Body of pancreas (tissue), 4 donors: ENCODE measurements at regions not wholly inside any gene's neighbourhood (a gene's known extent, or its start where the extent isn't known, plus 50 kb on each side); places are given as distances from the start of the nearest gene placed in this dataset.
A peak's percentile ranks its signal among the peaks of the same experiment; 100 is the strongest.

Experiments used
- ATAC-seq: fragments of 150-250 bp; one replicate; pipeline ENCODE4 v1.9.1; 2016
- DNase-seq, 4 donors: peaks; one replicate each; pipeline ENCODE4 v3.0.0-alpha.2; 2019
- H3K27ac ChIP-seq, 4 donors: fragments of 200-600 bp; sonication (generic); 1 replicate in 3 of 4; 2 replicates in 1 of 4; pipeline versions ENCODE4 v1.5.1 to v1.6.1; 2016 to 2019; ENCODE audit warnings: mild to moderate bottlenecking in 1 of 4, mixed read lengths in 1 of 4, moderate library complexity in 1 of 4
- H3K27me3 ChIP-seq, 2 donors: fragments of 200-600 bp; sonication (generic); one replicate each; pipeline ENCODE4 v1.6.0; 2016; ENCODE audit warnings: mild to moderate bottlenecking in 1 of 2
- H3K36me3 ChIP-seq, 2 donors: fragments of 200-600 bp; sonication (generic); replicated peaks in 1 of 2; 2 replicates each; pipeline ENCODE4 v1.5.1; 2016; ENCODE audit warnings: low read depth in 2 of 2; ENCODE audit not compliant: insufficient read depth in 1 of 2
- H3K4me1 ChIP-seq: fragments of 200-600 bp; sonication (generic); one replicate; pipeline ENCODE4 v1.6.0; 2016
- H3K4me3 ChIP-seq, 2 donors: fragments of 200-600 bp; sonication (generic); 1 replicate in 1 of 2; 2 replicates in 1 of 2; pipeline ENCODE4 v1.5.1; 2016 to 2019
- H3K9me3 ChIP-seq, 3 donors: fragments of 200-600 bp; sonication (generic); 1 replicate in 2 of 3; 2 replicates in 1 of 3; pipeline ENCODE4 v1.5.1; 2016
- POLR2A ChIP-seq, 3 donors: fragments of 450-650 bp; IDR thresholded peaks; one replicate each; pipeline ENCODE4 v1.6.1; 2016; ENCODE audit warnings: antibody characterized with exemption in 3 of 3, mild to moderate bottlenecking in 2 of 3
- WGBS, 2 donors: methylation state at CpG; one replicate each; pipeline ENCODE4 v1.1.5; 2017; 5-methylcytosine and 5-hydroxymethylcytosine counted together
- intact Hi-C: fragments of 100-400 bp; cut with DNase I; formaldehyde crosslinking; loops from one replicate; pipeline ENCODE4 v1.15.1; 2023
- TF ChIP-seq, protein P1 (sequence below), 7 experiments: fragments of 450-650 bp in 4 of 7; fragments of 200-600 bp in 3 of 7; sonication (generic) in 3 of 7; IDR thresholded peaks; one replicate each; pipeline ENCODE4 v1.5.1; 2016 to 2019; ENCODE audit warnings: antibody characterized with exemption in 7 of 7

DNA sequence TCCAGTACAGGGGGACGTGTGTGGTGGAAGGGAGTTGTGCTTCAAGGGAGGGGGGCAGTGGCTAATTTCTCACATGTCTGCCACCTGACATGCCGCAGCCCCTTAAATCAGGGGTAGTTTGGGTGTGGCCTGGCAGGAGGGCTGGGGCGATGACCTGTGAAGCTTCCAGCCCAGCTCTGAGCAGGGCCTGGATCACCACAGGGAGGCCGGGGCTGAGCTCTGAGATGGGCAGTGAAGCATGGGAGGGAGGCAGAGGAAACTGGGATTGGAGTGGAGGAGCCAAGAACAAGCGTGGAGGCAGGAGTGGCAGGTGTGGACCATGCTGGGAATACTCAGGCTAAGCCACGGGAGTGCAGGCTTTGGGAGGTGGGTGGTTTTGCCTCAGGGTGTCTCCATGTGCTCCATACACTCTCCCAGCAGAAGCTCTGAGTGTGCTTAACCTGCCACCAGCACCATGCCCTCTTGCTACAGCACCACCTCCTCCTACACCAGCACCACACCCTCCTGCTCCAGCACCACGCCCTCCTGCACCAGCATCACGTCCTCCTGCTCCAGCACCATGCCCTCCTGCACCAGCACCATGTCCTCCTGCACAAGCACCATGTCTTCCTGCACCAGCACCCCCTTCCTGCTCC lies 99.3 kb upstream of the SHH start:
- no peak for DNase-seq
- no peak for ATAC-seq
- intact Hi-C loops = no loop called here

GRCh38 chr7:155908385-155908784 lies 96.1 kb upstream of the SHH start:
- Histone ChIP-seq H3K4me1 (peaks cover 11% of the 10 kb centered on the region), H3K36me3 (no peaks in the 10 kb centered on the region), H3K9me3 (peaks cover 0 to 4% (median 0%) of the 10 kb centered on the region in 3 donors), H3K27ac (no peak overlapping the region), H3K27me3 (no peaks in the 10 kb centered on the region), H3K4me3 (no peak overlapping the region)
- DNase-seq (no peak), ATAC-seq (no peak)
- intact Hi-C loops = no loop called here
- TF ChIP-seq POLR2A (IDR thresholded peaks at IDR 0.05) = no peak
- TF ChIP-seq, protein P1, sequence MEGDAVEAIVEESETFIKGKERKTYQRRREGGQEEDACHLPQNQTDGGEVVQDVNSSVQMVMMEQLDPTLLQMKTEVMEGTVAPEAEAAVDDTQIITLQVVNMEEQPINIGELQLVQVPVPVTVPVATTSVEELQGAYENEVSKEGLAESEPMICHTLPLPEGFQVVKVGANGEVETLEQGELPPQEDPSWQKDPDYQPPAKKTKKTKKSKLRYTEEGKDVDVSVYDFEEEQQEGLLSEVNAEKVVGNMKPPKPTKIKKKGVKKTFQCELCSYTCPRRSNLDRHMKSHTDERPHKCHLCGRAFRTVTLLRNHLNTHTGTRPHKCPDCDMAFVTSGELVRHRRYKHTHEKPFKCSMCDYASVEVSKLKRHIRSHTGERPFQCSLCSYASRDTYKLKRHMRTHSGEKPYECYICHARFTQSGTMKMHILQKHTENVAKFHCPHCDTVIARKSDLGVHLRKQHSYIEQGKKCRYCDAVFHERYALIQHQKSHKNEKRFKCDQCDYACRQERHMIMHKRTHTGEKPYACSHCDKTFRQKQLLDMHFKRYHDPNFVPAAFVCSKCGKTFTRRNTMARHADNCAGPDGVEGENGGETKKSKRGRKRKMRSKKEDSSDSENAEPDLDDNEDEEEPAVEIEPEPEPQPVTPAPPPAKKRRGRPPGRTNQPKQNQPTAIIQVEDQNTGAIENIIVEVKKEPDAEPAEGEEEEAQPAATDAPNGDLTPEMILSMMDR (IDR thresholded peaks at IDR 0.05) = no peak
- WGBS, 2 donors = 70 to 74% methylated on average over 8 to 9 of the region's 9 CpGs

More for the DNA sequence above, 99.3 kb upstream of the SHH start:
- Histone ChIP-seq H3K27ac (no peak overlapping the region), H3K4me3 (no peak overlapping the region), H3K4me1 (peaks cover 11% of the 10 kb centered on the region), H3K9me3 (peaks cover 0 to 4% (median 0%) of the 10 kb centered on the region in 3 donors), H3K36me3 (no peaks in the 10 kb centered on the region), H3K27me3 (no peaks in the 10 kb centered on the region)
- WGBS, 2 donors = 74 to 79% methylated on average over 8 of the region's 8 CpGs
- TF ChIP-seq POLR2A (IDR thresholded peaks at IDR 0.05) = no peak
- TF ChIP-seq, protein P1 (IDR thresholded peaks at IDR 0.05) = no peak

- DNase-seq = no peak
- peak; percentile 73 for ATAC-seq
- intact Hi-C loops = no loop called here
Observed at GRCh38 chr7:155907450-155908200, 95.4 kb upstream of the SHH start.

DNA sequence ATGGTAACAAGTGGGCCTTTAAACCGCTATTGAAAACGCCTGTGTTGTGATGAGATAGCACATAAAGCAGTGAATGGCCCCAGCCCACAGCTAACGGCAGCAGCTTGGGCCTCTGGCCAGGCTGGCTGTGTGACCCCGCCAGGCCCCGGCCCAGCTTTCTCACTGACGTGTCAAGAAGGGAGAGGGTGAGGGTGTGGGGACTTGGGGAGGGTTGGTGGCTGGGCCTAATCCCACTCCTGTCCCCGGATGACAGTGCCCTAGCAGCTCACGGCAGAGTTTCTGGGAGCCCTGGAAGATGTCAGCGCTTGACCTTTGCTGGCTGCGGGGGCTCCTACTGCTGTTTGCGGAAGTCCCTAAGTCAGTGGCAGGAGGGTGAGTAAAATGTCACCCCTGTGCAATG lies 88.9 kb upstream of the SHH start:
- Histone ChIP-seq H3K27me3 (no peaks in the 10 kb centered on the region), H3K4me1 (no peaks in the 10 kb centered on the region), H3K27ac (no peak overlapping the region), H3K9me3 (peaks cover 0 to 9% (median 2%) of the 10 kb centered on the region in 3 donors), H3K4me3 (no peak overlapping the region), H3K36me3 (no peaks in the 10 kb centered on the region)
- TF ChIP-seq POLR2A (IDR thresholded peaks at IDR 0.05) = no peak
- TF ChIP-seq, protein P1 (IDR thresholded peaks at IDR 0.05) = no peak
- intact Hi-C loops = no loop called here
- ATAC-seq = no peak
- WGBS, 2 donors = 84 to 96% methylated on average over 4 to 11 of the region's 11 CpGs
- DNase-seq = no peak

More at GRCh38 chr7:155907450-155908200, 95.4 kb upstream of the SHH start:
- no peak overlapping the region for H3K4me3 ChIP-seq
- 23 to 31% methylated on average over 7 to 8 of the region's 8 CpGs for WGBS, 2 donors
- no peak for TF ChIP-seq POLR2A (IDR thresholded peaks at IDR 0.05)
- TF ChIP-seq, protein P1 (IDR thresholded peaks at IDR 0.05) = no peak
- peaks cover 0 to 4% (median 0%) of the 10 kb centered on the region in 3 donors for H3K9me3 ChIP-seq
- peaks cover 11% of the 10 kb centered on the region for H3K4me1 ChIP-seq
- H3K27ac ChIP-seq = no peak overlapping the region
- no peaks in the 10 kb centered on the region for H3K27me3 ChIP-seq
- H3K36me3 ChIP-seq = no peaks in the 10 kb centered on the region
